HepG2 (cell line): ENCODE measurements at regions not wholly inside any gene's neighbourhood (a gene's known extent, or its start where the extent isn't known, plus 50 kb on each side); places are given as distances from the start of the nearest gene placed in this dataset.

Experiments
- ATAC-seq: fragments of 200-7000 bp; cut with Tn5 transposase; 3 replicates; pipeline ENCODE4 v1.9.1; 2020; ENCODE audit warnings: mild to moderate bottlenecking, moderate library complexity
- BruUV-seq: library from RNA; stranded (reverse); fragments of 400-500 nt; replicated peaks from 2 replicates; lab custom pipeline; 2021; lab: Mats Ljungman, UMichigan
- CTCF ChIA-PET: fragments of 300-600 bp; formaldehyde crosslinking; extraction: SDS; loops from one replicate; lab custom pipeline; 2021; ENCODE audit warnings: low total read pairs, inconsistent platforms, low intra/inter-chr PET ratio; lab: Yijun Ruan, JAX
- POLR2A ChIA-PET: fragments of 350-600 bp; sonication (Branson Sonifier 250); formaldehyde crosslinking; loops from one replicate; lab custom pipeline; 2020; ENCODE audit warnings: antibody characterized with exemption, inconsistent platforms; lab: Yijun Ruan, JAX
- DNase-seq: peaks from one replicate; pipeline ENCODE4 v3.0.0-alpha.2; 2015; ENCODE audit warnings: low spot score
- FAIRE-seq: peaks from 3 replicates; lab custom pipeline; 2011; peaks lifted over from hg19 to GRCh38; lab: Jason Lieb, UNC
- H2AFZ ChIP-seq: one replicate; pipeline ENCODE4 v1.6.1; 2011; ENCODE audit warnings: low read length, inconsistent platforms
- H3K27ac ChIP-seq: fragments of 300-600 bp; 3 replicates; pipeline ENCODE4 v1.8.0; 2011; ENCODE audit warnings: mixed run types, mild to moderate bottlenecking, mixed read lengths, low read length, inconsistent platforms; ENCODE audit not compliant: insufficient read depth; ENCODE audit errors: extremely low read length
- H3K27me3 ChIP-seq, 2 experiments: fragments of 200-600 bp in 1 of 2; 2 replicates in 1 of 2; 3 replicates in 1 of 2; pipeline versions ENCODE4 v1.6.0 to v1.8.0; 2011; ENCODE audit warnings: low read length in 2 of 2, mild to moderate bottlenecking in 2 of 2, moderate library complexity in 2 of 2, inconsistent platforms in 1 of 2; ENCODE audit not compliant: insufficient read depth in 2 of 2, control insufficient read depth in 1 of 2
- H3K36me3 ChIP-seq, 2 experiments: fragments of 200-600 bp in 1 of 2; replicated peaks in 1 of 2; 2 replicates in 1 of 2; 3 replicates in 1 of 2; pipeline versions ENCODE4 v1.5.1 to v1.8.0; 2011; ENCODE audit warnings: low read length in 2 of 2, inconsistent platforms in 1 of 2; ENCODE audit not compliant: insufficient read depth in 2 of 2, control insufficient read depth in 1 of 2
- H3K4me1 ChIP-seq: 2 replicates; pipeline ENCODE4 v1.5.1; 2012; ENCODE audit warnings: low read length, inconsistent platforms; ENCODE audit not compliant: insufficient read depth
- H3K4me2 ChIP-seq: 2 replicates; pipeline ENCODE4 v1.6.0; 2011; ENCODE audit warnings: low read depth, low read length, inconsistent platforms
- H3K4me3 ChIP-seq, 3 experiments: fragments of 200-600 bp in 1 of 3; sonication (generic), shearing (Covaris generic) in 1 of 3; replicated peaks in 1 of 3; 2 replicates each; pipeline ENCODE4 v1.5.1; 2011 to 2016; ENCODE audit warnings: low read length in 3 of 3, inconsistent platforms in 2 of 3, low read depth in 2 of 3, mild to moderate bottlenecking in 2 of 3, control low read depth in 1 of 3, mixed read lengths in 1 of 3; ENCODE audit not compliant: insufficient read depth in 1 of 3
- H3K79me2 ChIP-seq: one replicate; pipeline ENCODE4 v1.6.1; 2011; ENCODE audit warnings: low read length, inconsistent platforms; ENCODE audit not compliant: insufficient read depth
- H3K9ac ChIP-seq: 2 replicates; pipeline ENCODE4 v1.6.0; 2011; ENCODE audit warnings: mild to moderate bottlenecking, low read depth, low read length, inconsistent platforms; ENCODE audit not compliant: insufficient read depth
- H3K9me3 ChIP-seq: 2 replicates; pipeline ENCODE4 v1.5.1; 2012; ENCODE audit warnings: mild to moderate bottlenecking, low read length
- H4K20me1 ChIP-seq: 2 replicates; pipeline ENCODE4 v1.6.0; 2011; ENCODE audit warnings: inconsistent platforms, mild to moderate bottlenecking, low read length, moderate library complexity; ENCODE audit not compliant: insufficient read depth
- ARID5B ChIP-seq: IDR thresholded peaks from 2 replicates; pipeline ENCODE4 v1.4.0; 2020; ENCODE audit warnings: mild to moderate bottlenecking, missing genetic modification reagents
- BHLHE40 ChIP-seq: IDR thresholded peaks from 2 replicates; pipeline ENCODE4 v1.6.1; 2011; ENCODE audit warnings: low read length, improper control_type of control experiment
- CHCHD3 ChIP-seq: sonication (generic); formaldehyde crosslinking; IDR thresholded peaks from 2 replicates; pipeline ENCODE4 v1.8.0; 2022; ENCODE audit warnings: mild to moderate bottlenecking, missing genetic modification reagents, moderate library complexity
- IKZF1 ChIP-seq: fragments of 450-650 bp; IDR thresholded peaks from 2 replicates; pipeline ENCODE4 v1.7.1; 2016
- MED13 ChIP-seq: sonication (generic); formaldehyde crosslinking; IDR thresholded peaks from 2 replicates; pipeline ENCODE4 v1.5.0; 2020; ENCODE audit warnings: missing genetic modification reagents
- MTA1 ChIP-seq: sonication (generic); formaldehyde crosslinking; IDR thresholded peaks from 2 replicates; pipeline ENCODE4 v1.4.0; 2020; ENCODE audit warnings: missing genetic modification reagents, mild to moderate bottlenecking, borderline replicate concordance
- POLR2AphosphoS5 ChIP-seq: IDR thresholded peaks from 2 replicates; pipeline ENCODE4 v1.6.1; 2012; ENCODE audit warnings: low read depth, low read length
- RFX1 ChIP-seq: fragments of 450-650 bp; IDR thresholded peaks from 2 replicates; pipeline ENCODE4 v1.6.1; 2017
- SOX5 ChIP-seq: IDR thresholded peaks from 2 replicates; pipeline ENCODE4 v1.6.1; 2016; ENCODE audit warnings: borderline replicate concordance
- ZBTB42 ChIP-seq: sonication (generic); formaldehyde crosslinking; IDR thresholded peaks from 2 replicates; pipeline ENCODE4 v1.5.0; 2020; ENCODE audit warnings: mild to moderate bottlenecking, missing genetic modification reagents
- ZEB1 ChIP-seq: IDR thresholded peaks from 2 replicates; pipeline ENCODE4 v1.6.1; 2012; ENCODE audit warnings: mild to moderate bottlenecking, low read depth, inconsistent platforms; ENCODE audit not compliant: insufficient replicate concordance
- ZFP62 ChIP-seq: sonication (generic); formaldehyde crosslinking; IDR thresholded peaks from 2 replicates; pipeline ENCODE4 v1.4.0; 2020; ENCODE audit warnings: missing genetic modification reagents
- ZFY ChIP-seq: sonication (generic); formaldehyde crosslinking; IDR thresholded peaks from 2 replicates; pipeline ENCODE4 v1.4.0; 2020; ENCODE audit warnings: missing genetic modification reagents
- ZNF275 ChIP-seq: sonication (generic); formaldehyde crosslinking; IDR thresholded peaks from 2 replicates; pipeline ENCODE4 v1.8.0; 2022; ENCODE audit warnings: missing genetic modification reagents, mild to moderate bottlenecking, inconsistent platforms, borderline replicate concordance
- ZNF383 ChIP-seq: sonication (generic); formaldehyde crosslinking; IDR thresholded peaks from 2 replicates; pipeline ENCODE4 v1.4.0; 2020; ENCODE audit warnings: missing genetic modification reagents, mild to moderate bottlenecking, borderline replicate concordance
- ZNF414 ChIP-seq: sonication (generic); formaldehyde crosslinking; IDR thresholded peaks from 2 replicates; pipeline ENCODE4 v1.5.0; 2020; ENCODE audit warnings: missing genetic modification reagents
- WGBS: methylation state at CpG from one replicate; pipeline ENCODE4 v1.1.6; 2017; ENCODE audit warnings: low lambda C conversion rate; 5-methylcytosine and 5-hydroxymethylcytosine counted together
- in situ Hi-C: cut with HindIII; loops from 2 replicates; pipeline ENCODE4 v1.10.0; 2017; ENCODE audit warnings: low pct_unique_long_range_greater_than_20kb; ENCODE audit not compliant: extremely low pct_ligation_motif_present
- intact Hi-C: fragments of 100-400 bp; cut with micrococcal nuclease; formaldehyde crosslinking; loops from one replicate; pipeline ENCODE4 v1.10.0; 2022; ENCODE audit not compliant: unreplicated experiment
- TF ChIP-seq, protein P1 (sequence below): sonication (generic); formaldehyde crosslinking; conservative IDR thresholded peaks from 2 replicates; pipeline ENCODE4 v1.8.0; 2022; ENCODE audit warnings: missing genetic modification reagents

DNA sequence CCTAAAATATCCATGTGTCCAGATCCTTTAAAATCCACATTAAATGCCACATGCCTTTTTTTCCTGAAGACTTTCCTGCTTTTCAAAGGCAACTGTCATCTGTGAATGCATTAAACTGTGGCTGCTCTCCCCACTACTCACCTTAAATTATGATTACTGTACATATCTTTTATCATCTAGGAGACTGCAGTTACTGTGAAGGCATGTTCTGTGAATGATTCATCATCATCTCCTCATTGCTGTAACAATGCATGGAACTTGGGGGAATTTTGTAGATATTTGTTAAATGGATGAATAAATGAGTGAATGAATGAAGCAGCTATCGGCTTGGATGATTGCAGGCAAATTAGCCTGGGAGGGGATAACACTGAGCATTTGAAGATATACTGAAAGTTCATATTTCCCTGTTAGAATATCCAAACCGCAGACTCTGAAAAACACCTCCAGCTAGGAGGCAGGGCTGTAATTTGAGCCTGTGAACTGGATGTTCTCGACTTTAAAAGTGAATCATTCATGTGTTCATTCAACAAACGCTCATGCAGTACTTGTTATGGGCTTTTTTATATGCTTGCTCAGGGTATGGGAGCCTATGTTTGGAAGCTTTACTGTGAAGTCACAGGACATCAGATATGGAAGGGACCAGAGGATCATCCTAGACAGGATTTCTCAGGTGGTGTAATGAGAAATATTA lies 519.2 kb downstream of the KIF4B start (continued):
- TF ChIP-seq BHLHE40 (no peak), POLR2AphosphoS5 (no peak), RFX1 (no peak)

DNA sequence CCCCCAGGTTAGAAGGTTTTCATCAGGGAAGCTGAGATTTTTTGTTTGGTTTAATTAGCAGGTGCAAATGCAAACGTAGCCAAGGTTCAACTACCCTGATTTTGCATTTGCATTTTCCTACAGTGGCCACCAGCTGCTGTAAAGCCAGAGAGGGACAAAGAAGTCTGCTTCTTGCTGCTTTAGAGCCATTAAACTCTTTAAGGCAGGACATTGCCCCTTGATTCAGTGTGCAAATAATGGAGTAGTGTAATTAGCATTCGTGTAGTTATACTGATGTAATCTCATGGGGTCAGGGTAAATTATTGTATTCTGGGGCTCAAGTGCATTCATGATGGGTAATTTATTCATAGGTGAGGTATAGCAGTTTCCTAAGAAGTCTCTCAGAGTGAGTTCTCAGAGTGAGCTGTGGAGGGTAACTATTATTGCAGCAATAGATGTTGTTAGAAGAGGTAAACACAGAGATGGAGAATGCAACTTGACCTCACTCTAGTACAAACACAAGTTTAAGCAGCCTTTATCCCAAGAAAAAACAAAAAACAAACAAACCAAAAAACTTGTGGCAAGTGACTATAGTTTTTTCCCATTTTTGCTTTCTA lies 526.5 kb downstream of the KIF4B start:
- no peak overlapping the region for H3K27ac ChIP-seq
- no peak overlapping the region for H2AFZ ChIP-seq
- no peak for TF ChIP-seq ZFY
- TF ChIP-seq ZNF275: no peak
- no peak for TF ChIP-seq MTA1 (CRISPR knock-in tag)
- TF ChIP-seq ZNF414 (CRISPR knock-in tag): no peak
- TF ChIP-seq IKZF1: no peak
- TF ChIP-seq ZNF383 (CRISPR knock-in tag): no peak
- TF ChIP-seq ARID5B (CRISPR knock-in tag): no peak
- no peak for TF ChIP-seq CHCHD3 (CRISPR knock-in tag)
- no peak for TF ChIP-seq ZBTB42 (CRISPR knock-in tag)
- no peak for TF ChIP-seq ZEB1
- TF ChIP-seq ZFP62 (CRISPR knock-in tag): no peak
- TF ChIP-seq, protein P1, sequence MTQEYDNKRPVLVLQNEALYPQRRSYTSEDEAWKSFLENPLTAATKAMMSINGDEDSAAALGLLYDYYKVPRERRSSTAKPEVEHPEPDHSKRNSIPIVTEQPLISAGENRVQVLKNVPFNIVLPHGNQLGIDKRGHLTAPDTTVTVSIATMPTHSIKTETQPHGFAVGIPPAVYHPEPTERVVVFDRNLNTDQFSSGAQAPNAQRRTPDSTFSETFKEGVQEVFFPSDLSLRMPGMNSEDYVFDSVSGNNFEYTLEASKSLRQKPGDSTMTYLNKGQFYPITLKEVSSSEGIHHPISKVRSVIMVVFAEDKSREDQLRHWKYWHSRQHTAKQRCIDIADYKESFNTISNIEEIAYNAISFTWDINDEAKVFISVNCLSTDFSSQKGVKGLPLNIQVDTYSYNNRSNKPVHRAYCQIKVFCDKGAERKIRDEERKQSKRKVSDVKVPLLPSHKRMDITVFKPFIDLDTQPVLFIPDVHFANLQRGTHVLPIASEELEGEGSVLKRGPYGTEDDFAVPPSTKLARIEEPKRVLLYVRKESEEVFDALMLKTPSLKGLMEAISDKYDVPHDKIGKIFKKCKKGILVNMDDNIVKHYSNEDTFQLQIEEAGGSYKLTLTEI (CRISPR knock-in tag): no peak
- no peak for TF ChIP-seq SOX5 (CRISPR knock-in tag)
- no peak for TF ChIP-seq MED13 (CRISPR knock-in tag)

More for the DNA sequence above, 526.5 kb downstream of the KIF4B start:
- no peak overlapping the region for H3K4me3 ChIP-seq
- no TSS peak for BruUV-seq
- H3K79me2 ChIP-seq: no peaks in the 10 kb centered on the region
- no peaks in the 10 kb centered on the region for H3K4me1 ChIP-seq
- DNase-seq: no peak
- H3K4me2 ChIP-seq: no peak overlapping the region
- in situ Hi-C loops (no loop called here), intact Hi-C loops (no loop called here)
- 6% methylated on average over 2 of the region's 2 CpGs for WGBS
- POLR2A ChIA-PET: no interaction called here
- ATAC-seq: no peak
- FAIRE-seq: no peak
- no peak overlapping the region for H3K9ac ChIP-seq
- H4K20me1 ChIP-seq: no peaks in the 10 kb centered on the region
- H3K27me3 ChIP-seq: no peaks in the 10 kb centered on the region
- no peaks in the 10 kb centered on the region for H3K9me3 ChIP-seq
- no peaks in the 10 kb centered on the region for H3K36me3 ChIP-seq
- CTCF ChIA-PET: no interaction called here
